ENCODE measurements at regions not wholly inside any gene's neighbourhood (a gene's known extent, or its start where the extent isn't known, plus 50 kb on each side); places are given as distances from the start of the nearest gene placed in this dataset.

DNA sequence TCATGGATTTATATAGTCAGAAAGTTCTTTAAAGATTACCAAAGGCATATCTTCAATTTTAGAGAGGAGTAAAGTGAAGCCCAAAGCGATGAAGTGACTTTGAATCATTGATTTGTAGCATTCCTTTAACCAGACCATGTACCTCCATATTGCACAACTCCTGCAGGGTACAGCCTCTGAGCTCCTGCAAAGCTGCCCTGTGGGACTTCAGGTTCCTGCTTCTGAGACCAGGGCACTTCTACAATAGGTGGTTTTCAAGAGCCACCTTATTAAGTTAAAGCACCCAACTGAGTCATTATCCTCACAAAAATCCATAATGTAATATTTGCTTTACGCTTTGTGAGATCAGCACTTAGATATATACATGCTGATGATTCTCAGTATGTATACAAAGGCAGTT lies 270.7 kb upstream of the RGS17 start (continued):
- TF ChIP-seq XRCC5 (IDR thresholded peaks at IDR 0.05; ENCODE audit: low read depth, low read length) (no peak), ZNF778 (CRISPR knock-in tag; IDR thresholded peaks at IDR 0.05) (no peak), ZNF518B (CRISPR knock-in tag; IDR thresholded peaks at IDR 0.05) (no peak), TGIF2 (CRISPR knock-in tag; IDR thresholded peaks at IDR 0.05) (no peak), ETV1 (tag; conservative IDR thresholded peaks at IDR 0.05; ENCODE audit: low read depth) (no peak), ZNF24 (IDR thresholded peaks at IDR 0.05) (no peak)

DNA sequence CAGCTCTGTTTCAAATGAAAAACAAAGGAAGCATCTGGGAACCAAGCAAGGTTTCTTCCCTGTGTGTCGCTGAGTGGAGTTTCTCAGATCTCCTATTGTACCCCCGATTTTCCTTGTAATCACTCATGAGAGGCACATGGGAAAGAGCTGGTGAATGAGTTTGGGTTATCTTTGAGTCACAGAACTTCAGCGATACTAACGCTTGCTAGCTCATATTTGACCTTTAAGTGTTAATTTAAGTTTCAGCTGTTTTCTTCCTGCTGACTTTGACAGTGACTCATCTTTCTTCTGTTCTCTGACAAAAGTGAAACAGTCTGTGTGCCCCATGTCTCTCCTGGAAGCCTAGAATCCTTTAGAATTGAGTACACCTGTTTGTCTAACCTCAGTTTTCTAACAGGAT lies 261.1 kb upstream of the RGS17 start:
- Histone ChIP-seq H3K4me3 (no peak overlapping the region), H4K20me1 (replicated peaks; ENCODE audit: control insufficient read depth, insufficient read depth, low read length) (no peaks in the 10 kb centered on the region), H3K9me3 (replicated peaks; ENCODE audit: control insufficient read depth, insufficient read depth, low read depth, low read length) (no peaks in the 10 kb centered on the region; the same call in 1 of the 2 replicates), H2AFZ (ENCODE audit: low read depth, low read length) (no peak overlapping the region), H3K4me1 (replicated peaks in 1 of 2; ENCODE audit: control insufficient read depth in 2 of 2, insufficient read depth in 2 of 2, low read length in 2 of 2) (no peaks in the 10 kb centered on the region), H3K36me3 (ENCODE audit: control insufficient read depth, insufficient read depth, low read length) (no peaks in the 10 kb centered on the region), H3K9ac (ENCODE audit: insufficient read depth in 1 of 2, low read depth in 2 of 2, low read length in 2 of 2) (no peak overlapping the region), H3K79me2 (ENCODE audit: control insufficient read depth, insufficient read depth, low read length) (no peaks in the 10 kb centered on the region), H3K27me3 (ENCODE audit: control insufficient read depth in 2 of 2, insufficient read depth in 2 of 2, low read length in 2 of 2) (no peaks in the 10 kb centered on the region), H3K9me1 (ENCODE audit: control insufficient read depth, insufficient read depth, low read length) (no peaks in the 10 kb centered on the region), H3K27ac (ENCODE audit: extremely low read depth, low read depth, low read length) (no peak overlapping the region), H3K4me2 (ENCODE audit: insufficient read depth, low read length) (no peak overlapping the region)
- ChIA-PET CTCF (ENCODE audit: low intra/inter-chr PET ratio) (no interaction called here), POLR2A (no interaction called here)
- intact Hi-C loops (cut with micrococcal nuclease) (no loop called here), in situ Hi-C loops (cut with MboI) (no loop called here)
- WGBS (ENCODE audit: insufficient coverage, low coverage, missing lambda C conversion rate) = 0% methylated on average over 4 of the region's 4 CpGs
- BruUV-seq (replicated peaks) = no TSS peak
- FAIRE-seq (peak; percentile 40), DNase-seq (ENCODE audit: extremely low read depth in 1 of 4, low spot score in 3 of 4) (no peak), ATAC-seq (no peak)
- TF ChIP-seq SMAD1 (IDR thresholded peaks at IDR 0.05; ENCODE audit: low read depth, low read length, partially characterized antibody) (no peak), POLR3A (IDR thresholded peaks at IDR 0.05; ENCODE audit: borderline replicate concordance, extremely low read depth, insufficient read depth, insufficient read length) (no peak), NR2C1 (IDR thresholded peaks at IDR 0.05) (no peak), NR2C1 (tag; IDR thresholded peaks at IDR 0.05) (no peak), ZNF407 (IDR thresholded peaks at IDR 0.05; ENCODE audit: low read depth) (no peak), PHF21A (IDR thresholded peaks at IDR 0.05; ENCODE audit: borderline replicate concordance, low read depth) (no peak)
